ENCODE measurements at regions not wholly inside any gene's neighbourhood (a gene's known extent, or its start where the extent isn't known, plus 50 kb on each side); places are given as distances from the start of the nearest gene placed in this dataset.

DNA sequence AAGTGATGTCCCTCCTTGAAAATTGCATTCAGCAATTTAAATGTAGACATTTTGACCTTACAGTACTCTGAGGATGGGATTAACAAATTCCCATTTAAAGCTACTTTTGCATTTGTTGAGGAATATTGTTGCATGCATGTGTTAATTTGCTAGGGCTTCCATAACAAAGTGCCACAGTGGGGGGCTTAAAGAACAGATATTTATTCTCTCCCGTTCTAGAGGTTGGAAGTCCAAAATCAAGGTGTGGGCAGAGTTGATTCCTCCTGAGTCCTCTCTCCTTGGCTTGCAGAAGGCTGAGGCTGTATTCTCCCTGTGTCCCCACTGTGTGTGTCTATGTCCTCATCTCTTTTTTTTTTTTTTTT is 51.8 kb upstream of the CDK20 start:
- Histone ChIP-seq H3K27ac (ENCODE audit: insufficient read length, low read depth, low read length) (no peak overlapping the region), H3K9me3 (ENCODE audit: control insufficient read depth, low read depth, low read length) (no peaks in the 10 kb centered on the region)

More for the DNA sequence above, 51.8 kb upstream of the CDK20 start:
- no peak overlapping the region for H3T11ph ChIP-seq (ENCODE audit: low read length)
- TF ChIP-seq, protein P1, sequence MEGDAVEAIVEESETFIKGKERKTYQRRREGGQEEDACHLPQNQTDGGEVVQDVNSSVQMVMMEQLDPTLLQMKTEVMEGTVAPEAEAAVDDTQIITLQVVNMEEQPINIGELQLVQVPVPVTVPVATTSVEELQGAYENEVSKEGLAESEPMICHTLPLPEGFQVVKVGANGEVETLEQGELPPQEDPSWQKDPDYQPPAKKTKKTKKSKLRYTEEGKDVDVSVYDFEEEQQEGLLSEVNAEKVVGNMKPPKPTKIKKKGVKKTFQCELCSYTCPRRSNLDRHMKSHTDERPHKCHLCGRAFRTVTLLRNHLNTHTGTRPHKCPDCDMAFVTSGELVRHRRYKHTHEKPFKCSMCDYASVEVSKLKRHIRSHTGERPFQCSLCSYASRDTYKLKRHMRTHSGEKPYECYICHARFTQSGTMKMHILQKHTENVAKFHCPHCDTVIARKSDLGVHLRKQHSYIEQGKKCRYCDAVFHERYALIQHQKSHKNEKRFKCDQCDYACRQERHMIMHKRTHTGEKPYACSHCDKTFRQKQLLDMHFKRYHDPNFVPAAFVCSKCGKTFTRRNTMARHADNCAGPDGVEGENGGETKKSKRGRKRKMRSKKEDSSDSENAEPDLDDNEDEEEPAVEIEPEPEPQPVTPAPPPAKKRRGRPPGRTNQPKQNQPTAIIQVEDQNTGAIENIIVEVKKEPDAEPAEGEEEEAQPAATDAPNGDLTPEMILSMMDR (conservative IDR thresholded peaks at IDR 0.05) = no peak
- no peak overlapping the region for H4K5ac ChIP-seq (ENCODE audit: insufficient read length, low read depth, low read length)
- no peak overlapping the region for H4K8ac ChIP-seq (replicated peaks; ENCODE audit: insufficient read length, low read depth, low read length)
- no peak overlapping the region for H3K23ac ChIP-seq (ENCODE audit: insufficient read length, low read depth, low read length)
- Mint-ChIP-seq H3K27ac (peak overlapping the region; percentile 27 to 89 (median 87); a peak in 5 of 7 replicates), H3K36me3 (ENCODE audit: insufficient read depth in 1 of 3, low read depth in 3 of 3) (no peaks in the 10 kb centered on the region), H3K9me3 (no peaks in the 10 kb centered on the region), H3K27me3 (ENCODE audit: low read depth) (no peaks in the 10 kb centered on the region), H3K4me1 (peaks cover 31 to 39% of the 10 kb centered on the region in 2 experiments), H3K4me3 (no peak overlapping the region)
- H2AFZ ChIP-seq (ENCODE audit: low read length) = no peak overlapping the region
- H3K27me3 ChIP-seq (ENCODE audit: insufficient read depth, low read length) = no peaks in the 10 kb centered on the region
- H2AK5ac ChIP-seq (ENCODE audit: insufficient read length, low read length) = no peak overlapping the region
- WGBS (ENCODE audit: extremely low coverage, insufficient read length, low lambda C conversion rate) = no CpG with 5 or more reads among the region's 1 CpG
- H3K4ac ChIP-seq (ENCODE audit: low read depth, low read length) = no peak overlapping the region
- no peaks in the 10 kb centered on the region for H4K20me1 ChIP-seq (ENCODE audit: control insufficient read depth, insufficient read depth, insufficient read length)
- peaks cover 7% of the 10 kb centered on the region; the same call in 1 of the 2 replicates for H3K4me1 ChIP-seq (ENCODE audit: insufficient read depth, low read length)
- no peak overlapping the region for H3K4me2 ChIP-seq (ENCODE audit: insufficient read depth, insufficient read length, low read length)
- H2BK5ac ChIP-seq (ENCODE audit: insufficient read length, low read length) = no peak overlapping the region
- no peaks in the 10 kb centered on the region for H3K23me2 ChIP-seq (ENCODE audit: insufficient read length, low read depth, low read length, poor library complexity, severe bottlenecking)
- no peak overlapping the region for H3K56ac ChIP-seq (ENCODE audit: insufficient read length, low read depth, low read length)
- H2BK15ac ChIP-seq (ENCODE audit: low read depth, low read length) = no peak overlapping the region
- H3K9ac ChIP-seq (ENCODE audit: extremely low read depth, insufficient read length, low read length) = no peak overlapping the region
- no peak overlapping the region for H2BK20ac ChIP-seq (ENCODE audit: low read depth, low read length, poor library complexity, severe bottlenecking)
- no peaks in the 10 kb centered on the region for H3K79me1 ChIP-seq (ENCODE audit: insufficient read depth, low read depth, low read length, poor library complexity, severe bottlenecking)
- H3K14ac ChIP-seq (ENCODE audit: insufficient read depth, low read length) = no peak overlapping the region
- no peak overlapping the region for H3K18ac ChIP-seq (ENCODE audit: insufficient read length, low read depth, low read length)
- H2BK12ac ChIP-seq (ENCODE audit: insufficient read length, low read depth, low read length) = no peak overlapping the region
- H4K91ac ChIP-seq (ENCODE audit: insufficient read length, low read depth, low read length) = no peak overlapping the region
- no peaks in the 10 kb centered on the region for H3K79me2 ChIP-seq (ENCODE audit: insufficient read depth, low read length)
- DNase-seq = no peak
- no peak overlapping the region for H2BK120ac ChIP-seq (ENCODE audit: low read depth, low read length, poor library complexity, severe bottlenecking)
